Fibroblast of lung (primary cell): ENCODE measurements at regions not wholly inside any gene's neighbourhood (a gene's known extent, or its start where the extent isn't known, plus 50 kb on each side); places are given as distances from the start of the nearest gene placed in this dataset.
"Not testable (repeated sequence)": the region's sequence is repeated elsewhere in the genome, so short reads cannot be mapped to it uniquely, and the experiment has no call there.

ENCODE experiments used
- DNase-seq, 2 donors: peaks; one replicate each; pipeline versions ENCODE4 v3.0.0 to v3.0.0-alpha.2; 2010; ENCODE audit warnings: low read depth in 2 of 2
- H2AFZ ChIP-seq: 2 replicates; pipeline ENCODE4 v1.5.1; 2012; ENCODE audit warnings: low read length, control low read depth, inconsistent platforms
- H3K27ac ChIP-seq: 2 replicates; pipeline ENCODE4 v1.5.1; 2011; ENCODE audit warnings: low read length, control low read depth; ENCODE audit not compliant: insufficient read depth
- H3K27me3 ChIP-seq: 2 replicates; pipeline ENCODE4 v1.5.1; 2011; ENCODE audit warnings: mild to moderate bottlenecking, low read length; ENCODE audit not compliant: control insufficient read depth, insufficient read depth
- H3K36me3 ChIP-seq: 2 replicates; pipeline ENCODE4 v1.5.1; 2011; ENCODE audit warnings: low read length; ENCODE audit not compliant: control insufficient read depth, insufficient read depth
- H3K4me1 ChIP-seq: 2 replicates; pipeline ENCODE4 v1.5.1; 2011; ENCODE audit warnings: low read length; ENCODE audit not compliant: control insufficient read depth, insufficient read depth; ENCODE audit errors: extremely low read depth
- H3K4me2 ChIP-seq: 2 replicates; pipeline ENCODE4 v1.5.1; 2011; ENCODE audit warnings: low read length, control low read depth; ENCODE audit not compliant: insufficient read depth; ENCODE audit errors: extremely low read depth
- H3K4me3 ChIP-seq, 4 experiments: fragments of 200-600 bp in 1 of 4; sonication (generic) in 1 of 4; replicated peaks in 1 of 4; 2 replicates each; pipeline ENCODE4 v1.5.1; 2011 to 2016; ENCODE audit warnings: low read length in 4 of 4, low read depth in 3 of 4, mild to moderate bottlenecking in 3 of 4, control low read depth in 2 of 4, inconsistent platforms in 1 of 4, mixed read lengths in 1 of 4; ENCODE audit not compliant: insufficient read depth in 1 of 4; ENCODE audit errors: control extremely low read depth in 1 of 4
- H3K79me2 ChIP-seq: 2 replicates; pipeline ENCODE4 v1.5.1; 2012; ENCODE audit warnings: mild to moderate bottlenecking, low read length, inconsistent platforms; ENCODE audit not compliant: control insufficient read depth, insufficient read depth
- H3K9ac ChIP-seq: 2 replicates; pipeline ENCODE4 v1.5.1; 2011; ENCODE audit warnings: mild to moderate bottlenecking, low read length, control low read depth; ENCODE audit not compliant: insufficient read depth
- H3K9me3 ChIP-seq: 2 replicates; pipeline ENCODE4 v1.5.1; 2012; ENCODE audit warnings: low read depth, low read length; ENCODE audit not compliant: control insufficient read depth, insufficient read depth
- H4K20me1 ChIP-seq: 2 replicates; pipeline ENCODE4 v1.5.1; 2011; ENCODE audit warnings: low read length; ENCODE audit not compliant: control insufficient read depth, insufficient read depth; ENCODE audit errors: extremely low read depth
- EZH2 ChIP-seq: IDR thresholded peaks from 2 replicates; pipeline ENCODE4 v1.5.1; 2012; ENCODE audit warnings: low read length, control low read depth, mild to moderate bottlenecking; ENCODE audit errors: missing control alignments
- TF ChIP-seq, protein P1 (sequence below), 2 donors: IDR thresholded peaks in 1 of 2; conservative IDR thresholded peaks in 1 of 2; 1 replicate in 1 of 2; 2 replicates in 1 of 2; pipeline ENCODE4 v1.5.1; 2011 to 2012; ENCODE audit warnings: low read length in 2 of 2, control low read depth in 1 of 2, inconsistent platforms in 1 of 2, low read depth in 1 of 2, mild to moderate bottlenecking in 1 of 2

DNA sequence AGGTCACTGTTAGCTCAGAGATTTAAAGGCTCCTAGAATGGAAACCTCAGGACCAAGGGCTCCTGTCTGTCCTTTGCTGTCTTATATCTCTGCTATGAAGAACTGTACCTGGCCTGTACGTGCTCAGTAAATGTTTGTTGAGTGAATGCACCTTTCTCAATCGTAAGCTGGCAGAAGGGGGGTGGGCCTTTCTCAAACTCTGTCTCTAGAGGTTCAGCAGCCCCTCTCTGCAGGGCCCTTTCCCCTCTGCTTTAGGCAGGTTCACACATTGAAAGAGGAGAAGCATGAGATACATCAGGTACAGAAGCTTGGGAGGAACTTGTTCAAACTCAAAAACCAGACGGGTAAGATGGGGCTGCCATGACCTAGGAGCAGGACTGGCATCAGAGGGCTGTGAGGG is 155.6 kb downstream of the GOLGA6L4 start:
- no peaks in the 10 kb centered on the region for H3K79me2 ChIP-seq
- H3K9me3 ChIP-seq = no peaks in the 10 kb centered on the region
- TF ChIP-seq, protein P1, sequence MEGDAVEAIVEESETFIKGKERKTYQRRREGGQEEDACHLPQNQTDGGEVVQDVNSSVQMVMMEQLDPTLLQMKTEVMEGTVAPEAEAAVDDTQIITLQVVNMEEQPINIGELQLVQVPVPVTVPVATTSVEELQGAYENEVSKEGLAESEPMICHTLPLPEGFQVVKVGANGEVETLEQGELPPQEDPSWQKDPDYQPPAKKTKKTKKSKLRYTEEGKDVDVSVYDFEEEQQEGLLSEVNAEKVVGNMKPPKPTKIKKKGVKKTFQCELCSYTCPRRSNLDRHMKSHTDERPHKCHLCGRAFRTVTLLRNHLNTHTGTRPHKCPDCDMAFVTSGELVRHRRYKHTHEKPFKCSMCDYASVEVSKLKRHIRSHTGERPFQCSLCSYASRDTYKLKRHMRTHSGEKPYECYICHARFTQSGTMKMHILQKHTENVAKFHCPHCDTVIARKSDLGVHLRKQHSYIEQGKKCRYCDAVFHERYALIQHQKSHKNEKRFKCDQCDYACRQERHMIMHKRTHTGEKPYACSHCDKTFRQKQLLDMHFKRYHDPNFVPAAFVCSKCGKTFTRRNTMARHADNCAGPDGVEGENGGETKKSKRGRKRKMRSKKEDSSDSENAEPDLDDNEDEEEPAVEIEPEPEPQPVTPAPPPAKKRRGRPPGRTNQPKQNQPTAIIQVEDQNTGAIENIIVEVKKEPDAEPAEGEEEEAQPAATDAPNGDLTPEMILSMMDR (conservative IDR thresholded peaks at IDR 0.05 in 1 of 2, IDR thresholded peaks at IDR 0.05 in 1 of 2; ENCODE audit: low read depth in 1 of 2, low read length in 2 of 2) = no peak
- no peak for TF ChIP-seq EZH2
- H3K36me3 ChIP-seq = no peaks in the 10 kb centered on the region
- no peak overlapping the region for H3K9ac ChIP-seq
- no peak for DNase-seq
- H4K20me1 ChIP-seq = no peaks in the 10 kb centered on the region
- H3K4me2 ChIP-seq = no peak overlapping the region
- no peak overlapping the region for H2AFZ ChIP-seq
- H3K27me3 ChIP-seq = peaks cover 4% of the 10 kb centered on the region
- no peak overlapping the region for H3K4me3 ChIP-seq
- no peaks in the 10 kb centered on the region for H3K4me1 ChIP-seq
- H3K27ac ChIP-seq = no peak overlapping the region

GRCh38 chr15:84392020-84392419 is 156.4 kb downstream of the GOLGA6L4 start:
- not testable (repeated sequence) for H3K27ac ChIP-seq, H4K20me1 ChIP-seq, H3K4me1 ChIP-seq, H3K9ac ChIP-seq, H3K36me3 ChIP-seq, H3K27me3 ChIP-seq, H3K79me2 ChIP-seq, H2AFZ ChIP-seq, H3K9me3 ChIP-seq, DNase-seq, H3K4me2 ChIP-seq, H3K4me3 ChIP-seq

DNA sequence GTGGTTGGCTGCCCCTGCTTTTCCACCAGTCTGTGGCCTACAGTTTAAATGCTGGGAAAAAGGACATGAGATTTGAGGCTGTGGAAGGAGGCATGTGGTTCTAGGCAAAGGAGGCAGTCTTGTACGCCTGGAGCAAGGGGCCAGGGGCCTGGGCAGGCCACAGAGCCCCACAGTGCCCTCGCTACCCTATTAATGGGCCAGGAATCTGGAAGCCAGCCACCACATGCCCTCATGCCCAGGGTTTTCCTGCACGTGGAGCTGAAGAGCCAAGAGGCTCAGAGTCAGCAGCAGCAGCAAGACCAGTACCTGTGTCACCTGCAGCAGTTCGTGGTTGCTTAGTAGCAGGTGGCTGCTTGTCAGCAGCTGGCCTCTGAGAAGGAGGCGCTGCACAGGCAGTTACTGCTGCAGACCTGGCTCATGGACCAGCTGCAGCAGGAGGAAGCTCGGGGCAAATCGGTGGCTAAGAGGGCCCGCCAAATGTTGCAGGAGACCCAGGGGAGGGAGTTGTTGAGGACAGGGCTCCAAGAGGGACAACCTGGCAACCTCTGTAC is 157.9 kb downstream of the GOLGA6L4 start:
- H3K9me3 ChIP-seq, DNase-seq, H3K27me3 ChIP-seq, H4K20me1 ChIP-seq, H3K4me2 ChIP-seq, H3K36me3 ChIP-seq, H3K9ac ChIP-seq, H3K4me3 ChIP-seq, H2AFZ ChIP-seq, H3K79me2 ChIP-seq, H3K4me1 ChIP-seq, H3K27ac ChIP-seq: not testable (repeated sequence)

DNA sequence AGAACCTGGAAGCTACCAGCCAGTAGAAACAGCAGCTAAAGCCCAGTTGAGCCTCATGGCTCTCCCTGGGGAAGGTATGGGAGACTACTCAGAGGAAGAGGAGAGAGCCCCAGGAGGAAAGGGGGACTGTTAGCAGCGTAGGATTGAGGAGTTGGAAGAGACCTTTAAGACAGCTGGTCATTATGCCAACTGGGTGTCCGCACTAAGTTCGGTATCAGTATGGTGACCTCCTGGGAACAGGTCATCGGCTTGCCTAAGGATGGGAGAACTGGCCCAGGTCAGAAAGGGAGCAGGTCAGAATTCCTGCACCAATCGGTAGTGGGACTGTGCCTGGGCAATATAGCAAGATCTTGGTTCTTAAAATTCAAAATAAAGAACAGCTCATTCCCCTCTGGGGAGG is 158.4 kb downstream of the GOLGA6L4 start:
- not testable (repeated sequence) for DNase-seq, H3K27me3 ChIP-seq, H3K9ac ChIP-seq, H3K4me2 ChIP-seq, H2AFZ ChIP-seq, H3K36me3 ChIP-seq, H3K4me1 ChIP-seq, H3K4me3 ChIP-seq, H3K79me2 ChIP-seq, H4K20me1 ChIP-seq, H3K27ac ChIP-seq, H3K9me3 ChIP-seq

DNA sequence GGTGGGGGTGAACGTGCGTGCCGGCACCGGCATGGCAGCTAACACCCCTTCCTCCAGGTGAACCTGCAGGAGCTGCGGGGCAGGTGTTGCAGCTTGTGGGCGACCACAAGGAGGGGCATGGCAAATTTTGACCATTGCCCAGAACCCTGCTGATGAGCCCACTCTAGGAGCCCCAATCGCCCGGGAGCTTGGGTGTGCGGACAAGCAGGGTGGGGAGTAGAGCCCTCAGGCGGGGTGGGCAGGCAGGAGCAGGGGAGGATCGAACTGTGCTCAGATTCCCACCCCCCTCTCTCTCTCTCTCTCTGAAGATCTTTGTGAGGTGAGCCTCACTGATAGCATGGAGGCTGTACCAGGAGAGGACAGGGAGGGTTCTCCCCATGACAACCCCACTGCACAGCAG is 159.8 kb downstream of the GOLGA6L4 start:
- H3K27me3 ChIP-seq, H2AFZ ChIP-seq, DNase-seq, H3K36me3 ChIP-seq, H3K4me2 ChIP-seq, H3K79me2 ChIP-seq, H3K27ac ChIP-seq, H3K9ac ChIP-seq, H4K20me1 ChIP-seq, H3K4me3 ChIP-seq, H3K4me1 ChIP-seq, H3K9me3 ChIP-seq: not testable (repeated sequence)

- H3K9me3 ChIP-seq = not testable (repeated sequence)
Observed at GRCh38 chr15:84395881-84396280, 160.3 kb downstream of the GOLGA6L4 start.

More at GRCh38 chr15:84395881-84396280, 160.3 kb downstream of the GOLGA6L4 start:
- not testable (repeated sequence) for H3K27me3 ChIP-seq, H3K4me3 ChIP-seq, H2AFZ ChIP-seq, H3K9ac ChIP-seq, H3K27ac ChIP-seq, H3K79me2 ChIP-seq, DNase-seq, H4K20me1 ChIP-seq, H3K36me3 ChIP-seq, H3K4me2 ChIP-seq, H3K4me1 ChIP-seq
